ENCODE measurements at regions not wholly inside any gene's neighbourhood (a gene's known extent, or its start where the extent isn't known, plus 50 kb on each side); places are given as distances from the start of the nearest gene placed in this dataset.

- TF ChIP-seq CTCF (IDR thresholded peaks at IDR 0.05): no peak
- no peak for TF ChIP-seq POLR2A (IDR thresholded peaks at IDR 0.05)
Observed at GRCh38 chr2:21250673-21251072, 126.9 kb downstream of the TDRD15 start.

Data from testis (tissue), 2 donors.